ENCODE measurements at regions not wholly inside any gene's neighbourhood (a gene's known extent, or its start where the extent isn't known, plus 50 kb on each side); places are given as distances from the start of the nearest gene placed in this dataset.

DNA sequence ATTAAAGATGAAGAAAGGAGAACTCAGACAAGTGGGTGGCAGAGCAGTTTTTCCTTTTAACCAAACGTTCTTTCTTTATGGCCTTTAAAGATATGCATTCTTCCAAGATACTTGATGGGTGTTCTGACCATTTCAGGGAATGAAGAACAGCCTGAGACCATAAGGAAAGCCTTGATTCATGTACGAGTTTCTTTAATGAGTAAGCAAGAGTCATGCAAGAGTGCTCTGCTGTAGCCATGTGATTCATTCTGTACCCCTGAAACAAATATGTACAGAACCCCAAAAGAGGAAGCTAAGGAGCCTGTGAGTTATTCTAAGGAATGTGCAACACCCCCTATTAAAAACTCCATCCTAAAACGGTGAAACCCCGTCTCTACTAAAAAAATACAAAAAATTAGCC lies 372.8 kb downstream of the MTX2 start:
- DNase-seq: no peak
- Histone ChIP-seq H3K27me3 (peaks cover 0 to 30% (median 4%) of the 10 kb centered on the region in 4 donors), H3K4me1 (no peaks in the 10 kb centered on the region), H3K36me3 (no peaks in the 10 kb centered on the region), H3K4me3 (no peak overlapping the region), H3K27ac (no peak overlapping the region), H3K9me3 (no peaks in the 10 kb centered on the region)
- 38 to 55% methylated on average over 4 of the region's 4 CpGs for WGBS, 2 donors
- intact Hi-C loops (cut with DNase I): loop anchor here (5.0 to 10.0 kb wide), 3 partner anchors 497 to 517 kb away; partner anchors contain the start of genes HOXD8 (in 1 of the 3) and HOXD9 (in 1 of the 3)
- TF ChIP-seq, protein P1, sequence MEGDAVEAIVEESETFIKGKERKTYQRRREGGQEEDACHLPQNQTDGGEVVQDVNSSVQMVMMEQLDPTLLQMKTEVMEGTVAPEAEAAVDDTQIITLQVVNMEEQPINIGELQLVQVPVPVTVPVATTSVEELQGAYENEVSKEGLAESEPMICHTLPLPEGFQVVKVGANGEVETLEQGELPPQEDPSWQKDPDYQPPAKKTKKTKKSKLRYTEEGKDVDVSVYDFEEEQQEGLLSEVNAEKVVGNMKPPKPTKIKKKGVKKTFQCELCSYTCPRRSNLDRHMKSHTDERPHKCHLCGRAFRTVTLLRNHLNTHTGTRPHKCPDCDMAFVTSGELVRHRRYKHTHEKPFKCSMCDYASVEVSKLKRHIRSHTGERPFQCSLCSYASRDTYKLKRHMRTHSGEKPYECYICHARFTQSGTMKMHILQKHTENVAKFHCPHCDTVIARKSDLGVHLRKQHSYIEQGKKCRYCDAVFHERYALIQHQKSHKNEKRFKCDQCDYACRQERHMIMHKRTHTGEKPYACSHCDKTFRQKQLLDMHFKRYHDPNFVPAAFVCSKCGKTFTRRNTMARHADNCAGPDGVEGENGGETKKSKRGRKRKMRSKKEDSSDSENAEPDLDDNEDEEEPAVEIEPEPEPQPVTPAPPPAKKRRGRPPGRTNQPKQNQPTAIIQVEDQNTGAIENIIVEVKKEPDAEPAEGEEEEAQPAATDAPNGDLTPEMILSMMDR (IDR thresholded peaks at IDR 0.05): no peak
- no peak for ATAC-seq
- no peak for FAIRE-seq

DNA sequence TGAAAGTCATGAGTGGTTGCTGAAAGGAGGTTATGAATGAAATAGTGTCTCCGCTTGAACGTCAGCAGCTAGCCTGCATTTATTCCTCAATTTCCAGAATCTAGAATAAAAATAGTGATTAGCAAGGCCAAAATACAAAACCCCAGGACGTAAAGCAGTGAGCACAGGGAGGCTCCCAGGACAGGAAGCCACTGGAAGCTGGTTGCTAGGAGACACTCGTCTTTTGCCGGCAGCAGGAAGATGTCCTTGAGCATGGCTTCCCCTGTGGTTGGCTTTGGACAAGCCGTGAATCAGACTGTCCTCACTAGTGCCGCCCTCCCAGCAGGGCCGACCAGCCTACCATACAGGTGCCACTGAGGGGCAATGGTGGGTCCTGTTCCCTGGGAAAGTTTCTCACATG lies 374.4 kb downstream of the MTX2 start:
- Histone ChIP-seq H3K9me3 (no peaks in the 10 kb centered on the region), H3K27me3 (peaks cover 0 to 30% (median 4%) of the 10 kb centered on the region in 4 donors), H3K27ac (no peak overlapping the region), H3K4me1 (no peaks in the 10 kb centered on the region), H3K4me3 (no peak overlapping the region), H3K36me3 (no peaks in the 10 kb centered on the region)
- 26 to 31% methylated on average over 8 of the region's 8 CpGs for WGBS, 2 donors
- DNase-seq: no peak
- TF ChIP-seq, protein P1 (IDR thresholded peaks at IDR 0.05): no peak
- intact Hi-C loops (cut with DNase I): loop anchor here (5.0 to 10.0 kb wide), 3 partner anchors 499 to 519 kb away; partner anchors contain the start of genes HOXD8 (in 1 of the 3) and HOXD9 (in 1 of the 3)
- no peak for FAIRE-seq
- ATAC-seq: no peak

DNA sequence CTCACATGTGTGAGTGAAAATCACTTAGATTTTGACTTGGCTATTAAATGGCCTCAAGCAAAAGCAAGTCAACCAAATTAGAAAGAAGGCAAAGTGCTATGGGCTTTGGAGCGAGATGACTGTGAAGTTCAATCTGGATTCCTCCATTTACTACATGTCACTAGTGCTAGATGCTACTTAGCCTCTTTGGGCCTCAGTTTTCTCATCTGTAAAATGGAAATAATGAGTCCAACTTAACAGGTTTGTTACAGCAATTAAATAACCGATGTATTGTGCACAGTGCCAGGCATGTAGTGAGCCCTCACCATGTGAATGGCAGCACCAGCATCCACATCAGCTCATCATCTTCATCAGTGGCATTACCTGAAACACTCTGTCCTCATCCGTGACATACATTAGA lies 376.3 kb downstream of the MTX2 start:
- Histone ChIP-seq H3K4me1 (no peaks in the 10 kb centered on the region), H3K27me3 (peaks cover 0 to 25% (median 6%) of the 10 kb centered on the region in 4 donors), H3K4me3 (no peak overlapping the region), H3K36me3 (no peaks in the 10 kb centered on the region), H3K27ac (no peak overlapping the region), H3K9me3 (no peaks in the 10 kb centered on the region)
- intact Hi-C loops (cut with DNase I): loop anchor here in 2 of 3 donors (10.0 kb wide), 2 partner anchors 501 to 521 kb away; partner anchors contain the start of genes HOXD8 (in 1 of the 2) and HOXD9 (in 1 of the 2)
- WGBS, 2 donors: 89 to 95% methylated on average over 3 of the region's 3 CpGs
- no peak for DNase-seq
- TF ChIP-seq, protein P1 (IDR thresholded peaks at IDR 0.05): no peak
- no peak for ATAC-seq
- no peak for FAIRE-seq

DNA sequence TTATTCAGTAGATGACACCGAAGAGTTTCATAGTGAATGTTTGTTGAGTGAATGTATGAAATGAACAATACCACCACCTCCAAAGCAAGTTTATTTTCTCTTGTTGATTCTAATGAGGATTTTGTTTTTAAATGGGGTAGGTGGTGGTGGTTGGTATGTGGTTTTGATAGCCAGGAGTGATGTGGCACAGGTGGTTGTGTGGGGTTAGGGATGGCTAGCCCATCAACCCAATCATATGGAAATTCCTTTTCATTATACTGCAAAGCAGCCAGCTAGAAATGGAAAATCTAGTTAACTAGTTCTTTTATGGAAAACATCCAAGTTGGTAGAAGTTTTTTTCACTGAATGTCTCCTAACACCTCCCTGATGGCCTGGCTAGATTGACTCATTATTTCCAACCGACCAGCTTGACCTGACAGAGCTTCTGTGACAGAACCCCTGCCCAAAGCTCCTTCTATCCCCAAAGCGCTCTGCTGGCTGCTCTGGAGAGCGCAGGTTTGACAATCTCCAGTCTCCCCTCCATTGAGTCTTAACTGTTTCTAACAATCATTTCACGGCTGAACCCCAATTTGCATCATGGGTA lies 376.9 kb downstream of the MTX2 start:
- intact Hi-C loops (cut with DNase I): loop anchor here in 2 of 3 donors (10.0 kb wide), 2 partner anchors 501 to 521 kb away; partner anchors contain the start of genes HOXD8 (in 1 of the 2) and HOXD9 (in 1 of the 2)
- no peak for FAIRE-seq
- no peaks in the 10 kb centered on the region for H3K9me3 ChIP-seq
- DNase-seq: no peak
- H3K4me3 ChIP-seq: no peak overlapping the region
- no peaks in the 10 kb centered on the region for H3K4me1 ChIP-seq
- WGBS, 2 donors: 78 to 88% methylated on average over 5 of the region's 5 CpGs
- TF ChIP-seq, protein P1 (IDR thresholded peaks at IDR 0.05): no peak
- H3K36me3 ChIP-seq: no peaks in the 10 kb centered on the region
- H3K27me3 ChIP-seq: peaks cover 0 to 20% (median 7%) of the 10 kb centered on the region in 4 donors
- no peak overlapping the region for H3K27ac ChIP-seq
- ATAC-seq: no peak

Measured in pancreas (tissue), 10 donors.